Fibroblast of lung (primary cell): ENCODE measurements at regions not wholly inside any gene's neighbourhood (a gene's known extent, or its start where the extent isn't known, plus 50 kb on each side); places are given as distances from the start of the nearest gene placed in this dataset.

Experiments
- DNase-seq, 2 donors: peaks; one replicate each; pipeline versions ENCODE4 v3.0.0 to v3.0.0-alpha.2; 2010; ENCODE audit warnings: low read depth in 2 of 2
- H2AFZ ChIP-seq: 2 replicates; pipeline ENCODE4 v1.5.1; 2012; ENCODE audit warnings: low read length, control low read depth, inconsistent platforms
- H3K27ac ChIP-seq: 2 replicates; pipeline ENCODE4 v1.5.1; 2011; ENCODE audit warnings: low read length, control low read depth; ENCODE audit not compliant: insufficient read depth
- H3K27me3 ChIP-seq: 2 replicates; pipeline ENCODE4 v1.5.1; 2011; ENCODE audit warnings: mild to moderate bottlenecking, low read length; ENCODE audit not compliant: control insufficient read depth, insufficient read depth
- H3K36me3 ChIP-seq: 2 replicates; pipeline ENCODE4 v1.5.1; 2011; ENCODE audit warnings: low read length; ENCODE audit not compliant: control insufficient read depth, insufficient read depth
- H3K4me1 ChIP-seq: 2 replicates; pipeline ENCODE4 v1.5.1; 2011; ENCODE audit warnings: low read length; ENCODE audit not compliant: control insufficient read depth, insufficient read depth; ENCODE audit errors: extremely low read depth
- H3K4me2 ChIP-seq: 2 replicates; pipeline ENCODE4 v1.5.1; 2011; ENCODE audit warnings: low read length, control low read depth; ENCODE audit not compliant: insufficient read depth; ENCODE audit errors: extremely low read depth
- H3K4me3 ChIP-seq, 4 experiments: fragments of 200-600 bp in 1 of 4; sonication (generic) in 1 of 4; replicated peaks in 1 of 4; 2 replicates each; pipeline ENCODE4 v1.5.1; 2011 to 2016; ENCODE audit warnings: low read length in 4 of 4, low read depth in 3 of 4, mild to moderate bottlenecking in 3 of 4, control low read depth in 2 of 4, inconsistent platforms in 1 of 4, mixed read lengths in 1 of 4; ENCODE audit not compliant: insufficient read depth in 1 of 4; ENCODE audit errors: control extremely low read depth in 1 of 4
- H3K79me2 ChIP-seq: 2 replicates; pipeline ENCODE4 v1.5.1; 2012; ENCODE audit warnings: mild to moderate bottlenecking, low read length, inconsistent platforms; ENCODE audit not compliant: control insufficient read depth, insufficient read depth
- H3K9ac ChIP-seq: 2 replicates; pipeline ENCODE4 v1.5.1; 2011; ENCODE audit warnings: mild to moderate bottlenecking, low read length, control low read depth; ENCODE audit not compliant: insufficient read depth
- H3K9me3 ChIP-seq: 2 replicates; pipeline ENCODE4 v1.5.1; 2012; ENCODE audit warnings: low read depth, low read length; ENCODE audit not compliant: control insufficient read depth, insufficient read depth
- H4K20me1 ChIP-seq: 2 replicates; pipeline ENCODE4 v1.5.1; 2011; ENCODE audit warnings: low read length; ENCODE audit not compliant: control insufficient read depth, insufficient read depth; ENCODE audit errors: extremely low read depth
- EZH2 ChIP-seq: IDR thresholded peaks from 2 replicates; pipeline ENCODE4 v1.5.1; 2012; ENCODE audit warnings: low read length, control low read depth, mild to moderate bottlenecking; ENCODE audit errors: missing control alignments
- TF ChIP-seq, protein P1 (sequence below), 2 donors: IDR thresholded peaks in 1 of 2; conservative IDR thresholded peaks in 1 of 2; 1 replicate in 1 of 2; 2 replicates in 1 of 2; pipeline ENCODE4 v1.5.1; 2011 to 2012; ENCODE audit warnings: low read length in 2 of 2, control low read depth in 1 of 2, inconsistent platforms in 1 of 2, low read depth in 1 of 2, mild to moderate bottlenecking in 1 of 2

GRCh38 chr16:79815049-79815448 is 214.5 kb upstream of the MAF start:
- no peak overlapping the region for H2AFZ ChIP-seq
- H3K4me2 ChIP-seq: no peak overlapping the region
- H3K36me3 ChIP-seq: no peaks in the 10 kb centered on the region
- no peaks in the 10 kb centered on the region for H3K9me3 ChIP-seq
- no peak overlapping the region for H3K9ac ChIP-seq
- TF ChIP-seq, protein P1, sequence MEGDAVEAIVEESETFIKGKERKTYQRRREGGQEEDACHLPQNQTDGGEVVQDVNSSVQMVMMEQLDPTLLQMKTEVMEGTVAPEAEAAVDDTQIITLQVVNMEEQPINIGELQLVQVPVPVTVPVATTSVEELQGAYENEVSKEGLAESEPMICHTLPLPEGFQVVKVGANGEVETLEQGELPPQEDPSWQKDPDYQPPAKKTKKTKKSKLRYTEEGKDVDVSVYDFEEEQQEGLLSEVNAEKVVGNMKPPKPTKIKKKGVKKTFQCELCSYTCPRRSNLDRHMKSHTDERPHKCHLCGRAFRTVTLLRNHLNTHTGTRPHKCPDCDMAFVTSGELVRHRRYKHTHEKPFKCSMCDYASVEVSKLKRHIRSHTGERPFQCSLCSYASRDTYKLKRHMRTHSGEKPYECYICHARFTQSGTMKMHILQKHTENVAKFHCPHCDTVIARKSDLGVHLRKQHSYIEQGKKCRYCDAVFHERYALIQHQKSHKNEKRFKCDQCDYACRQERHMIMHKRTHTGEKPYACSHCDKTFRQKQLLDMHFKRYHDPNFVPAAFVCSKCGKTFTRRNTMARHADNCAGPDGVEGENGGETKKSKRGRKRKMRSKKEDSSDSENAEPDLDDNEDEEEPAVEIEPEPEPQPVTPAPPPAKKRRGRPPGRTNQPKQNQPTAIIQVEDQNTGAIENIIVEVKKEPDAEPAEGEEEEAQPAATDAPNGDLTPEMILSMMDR (conservative IDR thresholded peaks at IDR 0.05 in 1 of 2, IDR thresholded peaks at IDR 0.05 in 1 of 2; ENCODE audit: low read depth in 1 of 2, low read length in 2 of 2): no peak
- no peak for TF ChIP-seq EZH2
- no peaks in the 10 kb centered on the region for H4K20me1 ChIP-seq
- H3K4me3 ChIP-seq: no peak overlapping the region
- peaks cover 2% of the 10 kb centered on the region for H3K27me3 ChIP-seq
- no peaks in the 10 kb centered on the region for H3K4me1 ChIP-seq
- no peak overlapping the region for H3K27ac ChIP-seq
- H3K79me2 ChIP-seq: no peaks in the 10 kb centered on the region
- no peak for DNase-seq

DNA sequence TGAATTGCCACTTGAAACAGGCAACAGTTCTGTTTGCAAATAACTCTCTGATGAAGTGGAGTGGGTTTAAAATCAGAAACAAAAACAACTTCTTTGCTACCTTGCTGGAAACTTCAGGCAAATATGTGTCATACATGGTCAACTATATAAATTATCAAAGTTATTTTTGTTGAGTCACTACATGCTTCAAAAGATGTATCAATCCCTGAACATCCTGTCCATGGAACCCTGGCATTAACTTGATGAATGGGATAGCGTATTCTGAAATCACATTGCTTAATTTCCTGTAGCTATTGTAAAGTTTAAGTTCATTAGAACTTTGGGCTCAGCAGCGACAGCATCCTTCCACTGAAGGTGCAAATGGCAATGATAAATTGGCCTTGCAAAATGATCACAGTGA is 213.6 kb upstream of the MAF start:
- TF ChIP-seq EZH2: no peak
- TF ChIP-seq, protein P1 (conservative IDR thresholded peaks at IDR 0.05 in 1 of 2, IDR thresholded peaks at IDR 0.05 in 1 of 2; ENCODE audit: low read depth in 1 of 2, low read length in 2 of 2): no peak

DNA sequence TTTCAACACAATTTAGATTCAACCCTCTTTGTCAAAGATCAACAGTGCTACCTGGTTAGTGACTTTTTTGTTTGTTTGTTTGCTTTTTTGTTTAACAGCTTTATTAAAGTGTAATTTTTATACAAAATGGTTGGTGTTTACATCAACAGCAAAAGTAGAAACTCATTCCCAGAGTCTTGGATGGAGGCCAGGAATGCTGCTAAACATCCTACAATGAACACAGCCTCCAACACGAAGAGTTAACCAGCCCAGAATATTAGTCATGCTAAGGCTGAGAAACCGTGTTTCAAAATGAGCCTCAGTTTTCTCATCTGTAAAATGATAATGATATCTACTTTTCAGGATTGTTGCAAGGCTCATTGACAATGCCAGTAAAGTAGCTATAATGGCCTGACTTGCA is 211.0 kb upstream of the MAF start:
- no peak overlapping the region for H3K4me3 ChIP-seq
- H3K4me1 ChIP-seq: no peaks in the 10 kb centered on the region
- H3K27ac ChIP-seq: no peak overlapping the region
- H2AFZ ChIP-seq: no peak overlapping the region
- no peak overlapping the region for H3K9ac ChIP-seq
- TF ChIP-seq EZH2: no peak
- H4K20me1 ChIP-seq: no peaks in the 10 kb centered on the region
- H3K9me3 ChIP-seq: no peaks in the 10 kb centered on the region
- H3K4me2 ChIP-seq: no peak overlapping the region
- no peaks in the 10 kb centered on the region for H3K79me2 ChIP-seq
- no peaks in the 10 kb centered on the region for H3K36me3 ChIP-seq
- peaks cover 2% of the 10 kb centered on the region for H3K27me3 ChIP-seq
- DNase-seq: peak; percentile 3 to 59

More for the DNA sequence above, 213.6 kb upstream of the MAF start:
- H2AFZ ChIP-seq: no peak overlapping the region
- H3K9ac ChIP-seq: no peak overlapping the region
- H3K4me1 ChIP-seq: no peaks in the 10 kb centered on the region
- H4K20me1 ChIP-seq: no peaks in the 10 kb centered on the region
- no peaks in the 10 kb centered on the region for H3K9me3 ChIP-seq
- no peak overlapping the region for H3K4me2 ChIP-seq
- H3K27ac ChIP-seq: no peak overlapping the region
- H3K79me2 ChIP-seq: no peaks in the 10 kb centered on the region
- no peak overlapping the region for H3K4me3 ChIP-seq
- no peaks in the 10 kb centered on the region for H3K36me3 ChIP-seq
- peaks cover 2% of the 10 kb centered on the region for H3K27me3 ChIP-seq
- DNase-seq: no peak
